ENCODE measurements at regions not wholly inside any gene's neighbourhood (a gene's known extent, or its start where the extent isn't known, plus 50 kb on each side); places are given as distances from the start of the nearest gene placed in this dataset.

DNA sequence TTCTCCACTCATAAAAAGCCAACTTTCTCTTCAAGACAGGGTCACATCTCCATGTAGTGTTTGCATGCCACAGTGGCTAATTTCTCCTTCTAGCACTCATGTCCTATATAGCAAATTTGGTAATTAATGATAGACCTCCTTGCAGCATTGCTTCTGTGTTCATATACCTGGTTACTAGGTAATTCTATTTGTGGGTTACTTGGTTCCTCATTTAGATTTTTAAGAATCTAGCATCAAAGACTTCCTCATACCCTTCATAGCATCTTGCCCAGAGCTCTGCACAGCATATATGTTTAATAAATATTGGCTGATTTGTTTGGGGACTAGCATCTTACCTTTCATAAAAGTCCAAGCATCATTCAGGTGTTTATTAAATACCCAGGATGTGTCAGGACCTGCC, 152.1 kb downstream of the DUSP6 start:
- Histone ChIP-seq H3K9me3 (no peaks in the 10 kb centered on the region), H3K36me3 (ENCODE audit: control insufficient read depth, insufficient read depth, low read length) (no peaks in the 10 kb centered on the region), H3K4me3 (ENCODE audit: low read depth, low read length) (no peak overlapping the region), H3K4me1 (no peaks in the 10 kb centered on the region; the same call in 1 of the 2 replicates), H3K27me3 (replicated peaks; ENCODE audit: control insufficient read depth, insufficient read depth, low read length) (no peaks in the 10 kb centered on the region)
- BruUV-seq (replicated peaks) = no TSS peak
- Mint-ChIP-seq H3K27me3 (ENCODE audit: insufficient read depth, unreplicated experiment) (no peaks in the 10 kb centered on the region), H3K4me3 (ENCODE audit: unreplicated experiment) (no peak overlapping the region), H3K36me3 (ENCODE audit: insufficient read depth, unreplicated experiment) (no peaks in the 10 kb centered on the region), H3K4me1 (ENCODE audit: low read depth, unreplicated experiment) (peaks cover 7% of the 10 kb centered on the region), H3K27ac (ENCODE audit: unreplicated experiment) (no peak overlapping the region), H3K9me3 (ENCODE audit: unreplicated experiment) (no peaks in the 10 kb centered on the region)
- POLR2A ChIA-PET = no interaction called here
- TF ChIP-seq, protein P1, sequence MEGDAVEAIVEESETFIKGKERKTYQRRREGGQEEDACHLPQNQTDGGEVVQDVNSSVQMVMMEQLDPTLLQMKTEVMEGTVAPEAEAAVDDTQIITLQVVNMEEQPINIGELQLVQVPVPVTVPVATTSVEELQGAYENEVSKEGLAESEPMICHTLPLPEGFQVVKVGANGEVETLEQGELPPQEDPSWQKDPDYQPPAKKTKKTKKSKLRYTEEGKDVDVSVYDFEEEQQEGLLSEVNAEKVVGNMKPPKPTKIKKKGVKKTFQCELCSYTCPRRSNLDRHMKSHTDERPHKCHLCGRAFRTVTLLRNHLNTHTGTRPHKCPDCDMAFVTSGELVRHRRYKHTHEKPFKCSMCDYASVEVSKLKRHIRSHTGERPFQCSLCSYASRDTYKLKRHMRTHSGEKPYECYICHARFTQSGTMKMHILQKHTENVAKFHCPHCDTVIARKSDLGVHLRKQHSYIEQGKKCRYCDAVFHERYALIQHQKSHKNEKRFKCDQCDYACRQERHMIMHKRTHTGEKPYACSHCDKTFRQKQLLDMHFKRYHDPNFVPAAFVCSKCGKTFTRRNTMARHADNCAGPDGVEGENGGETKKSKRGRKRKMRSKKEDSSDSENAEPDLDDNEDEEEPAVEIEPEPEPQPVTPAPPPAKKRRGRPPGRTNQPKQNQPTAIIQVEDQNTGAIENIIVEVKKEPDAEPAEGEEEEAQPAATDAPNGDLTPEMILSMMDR (IDR thresholded peaks at IDR 0.05; ENCODE audit: insufficient read depth in 1 of 2, low read depth in 1 of 2, low read length in 1 of 2, severe bottlenecking in 1 of 2, unreplicated experiment in 1 of 2) = no peak
- no peak for DNase-seq
- intact Hi-C loops (cut with micrococcal nuclease; ENCODE audit: unreplicated experiment) = no loop called here
- CTCF ChIA-PET = no interaction called here

DNA sequence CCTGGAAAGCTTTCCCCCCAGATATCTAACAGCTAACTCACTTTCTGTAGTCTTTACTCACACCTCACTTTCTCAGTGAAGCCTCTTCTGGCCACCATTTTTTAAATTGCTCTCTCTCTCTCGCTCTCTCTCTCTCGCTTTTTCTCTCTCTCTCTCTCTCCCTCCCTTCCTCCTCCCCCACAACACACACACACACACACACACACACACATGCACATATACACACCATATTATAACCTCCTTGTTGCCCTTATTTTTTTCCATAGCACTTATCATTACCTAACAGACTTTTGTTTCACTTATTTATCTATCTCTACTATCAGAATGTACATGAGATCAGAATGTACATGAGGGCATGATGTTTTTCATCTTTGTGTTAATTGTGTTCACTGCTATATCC, 156.8 kb downstream of the DUSP6 start:
- intact Hi-C loops (cut with micrococcal nuclease; ENCODE audit: unreplicated experiment) = no loop called here
- CTCF ChIA-PET = no interaction called here
- POLR2A ChIA-PET = no interaction called here
- no peaks in the 10 kb centered on the region for H3K4me1 ChIP-seq
- Mint-ChIP-seq H3K27me3 (ENCODE audit: insufficient read depth, unreplicated experiment) (no peaks in the 10 kb centered on the region), H3K4me1 (ENCODE audit: low read depth, unreplicated experiment) (peaks cover 5% of the 10 kb centered on the region), H3K9me3 (ENCODE audit: unreplicated experiment) (no peaks in the 10 kb centered on the region), H3K36me3 (ENCODE audit: insufficient read depth, unreplicated experiment) (no peaks in the 10 kb centered on the region), H3K27ac (ENCODE audit: unreplicated experiment) (no peak overlapping the region), H3K4me3 (ENCODE audit: unreplicated experiment) (no peak overlapping the region)
- no peak overlapping the region for H3K4me3 ChIP-seq (ENCODE audit: low read depth, low read length)
- H3K9me3 ChIP-seq = no peaks in the 10 kb centered on the region; the same call in 1 of the 2 replicates
- no peak for DNase-seq
- TF ChIP-seq, protein P1 (IDR thresholded peaks at IDR 0.05; ENCODE audit: insufficient read depth in 1 of 2, low read depth in 1 of 2, low read length in 1 of 2, severe bottlenecking in 1 of 2, unreplicated experiment in 1 of 2) = no peak
- no peaks in the 10 kb centered on the region for H3K27me3 ChIP-seq (replicated peaks; ENCODE audit: control insufficient read depth, insufficient read depth, low read length)
- H3K36me3 ChIP-seq (ENCODE audit: control insufficient read depth, insufficient read depth, low read length) = no peaks in the 10 kb centered on the region
- no TSS peak for BruUV-seq (replicated peaks)

DNA sequence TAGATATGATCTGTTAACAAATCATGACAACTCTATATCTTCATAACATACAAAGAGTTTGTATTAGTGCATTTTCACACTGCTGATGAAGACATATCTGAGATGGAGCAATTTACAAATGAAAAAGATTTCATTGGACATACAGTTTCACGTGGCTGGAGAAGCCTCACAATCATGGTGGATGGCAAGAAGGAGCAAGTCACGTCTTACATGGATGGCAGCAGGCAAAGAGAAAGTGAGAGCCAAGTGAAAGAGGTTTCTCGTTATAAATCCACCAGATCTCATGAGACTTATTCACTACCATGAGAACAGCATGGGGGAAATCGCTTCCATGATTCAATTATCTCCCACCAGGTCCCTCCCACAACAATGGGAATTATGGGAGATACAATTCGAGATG, 157.6 kb downstream of the DUSP6 start:
- no peak for DNase-seq
- no TSS peak for BruUV-seq (replicated peaks)
- CTCF ChIA-PET = no interaction called here
- Histone ChIP-seq H3K4me1 (no peaks in the 10 kb centered on the region), H3K4me3 (ENCODE audit: low read depth, low read length) (no peak overlapping the region), H3K27me3 (replicated peaks; ENCODE audit: control insufficient read depth, insufficient read depth, low read length) (no peaks in the 10 kb centered on the region), H3K9me3 (peaks cover 5% of the 10 kb centered on the region), H3K36me3 (ENCODE audit: control insufficient read depth, insufficient read depth, low read length) (no peaks in the 10 kb centered on the region)
- Mint-ChIP-seq H3K4me3 (ENCODE audit: unreplicated experiment) (no peak overlapping the region), H3K4me1 (ENCODE audit: low read depth, unreplicated experiment) (peaks cover 5% of the 10 kb centered on the region), H3K9me3 (ENCODE audit: unreplicated experiment) (no peaks in the 10 kb centered on the region), H3K27me3 (ENCODE audit: insufficient read depth, unreplicated experiment) (no peaks in the 10 kb centered on the region), H3K36me3 (ENCODE audit: insufficient read depth, unreplicated experiment) (no peaks in the 10 kb centered on the region), H3K27ac (ENCODE audit: unreplicated experiment) (no peak overlapping the region)
- TF ChIP-seq, protein P1 (IDR thresholded peaks at IDR 0.05; ENCODE audit: insufficient read depth in 1 of 2, low read depth in 1 of 2, low read length in 1 of 2, severe bottlenecking in 1 of 2, unreplicated experiment in 1 of 2) = no peak
- POLR2A ChIA-PET = no interaction called here
- intact Hi-C loops (cut with micrococcal nuclease; ENCODE audit: unreplicated experiment) = no loop called here

Measured in Caco-2 (cell line).